ENCODE measurements at regions not wholly inside any gene's neighbourhood (a gene's known extent, or its start where the extent isn't known, plus 50 kb on each side); places are given as distances from the start of the nearest gene placed in this dataset.

GRCh38 chr4:60581919-60582536, 618.1 kb upstream of the ADGRL3 start:
- TF ChIP-seq CTCF (IDR thresholded peaks at IDR 0.05) (no peak), POLR2A (IDR thresholded peaks at IDR 0.05) (no peak)

All from testis (tissue), 2 donors.